ENCODE measurements at regions not wholly inside any gene's neighbourhood (a gene's known extent, or its start where the extent isn't known, plus 50 kb on each side); places are given as distances from the start of the nearest gene placed in this dataset.

DNA sequence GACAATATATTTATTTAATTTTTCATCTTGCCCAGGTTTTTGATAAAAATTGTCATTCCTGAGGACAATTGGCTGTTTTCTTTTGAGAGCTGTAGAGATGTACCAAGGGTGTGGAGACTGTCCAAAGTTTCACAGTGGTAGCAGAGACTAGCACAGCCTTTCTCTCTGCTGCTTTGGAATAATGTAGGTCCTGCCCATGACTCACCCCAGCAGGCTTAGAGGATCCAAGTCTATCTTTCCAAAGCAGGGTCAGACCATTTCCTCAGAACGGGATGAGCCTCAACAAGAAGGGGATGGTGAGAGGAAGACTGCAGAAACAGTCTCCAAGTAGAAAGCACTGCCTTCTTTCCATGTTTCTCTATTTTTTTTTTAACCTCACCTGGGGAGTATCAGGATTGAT lies 131.5 kb upstream of the RPL34 start:
- no peak for TF ChIP-seq EZH2phosphoT487 (IDR thresholded peaks at IDR 0.05; ENCODE audit: low read length)
- TF ChIP-seq, protein P1, sequence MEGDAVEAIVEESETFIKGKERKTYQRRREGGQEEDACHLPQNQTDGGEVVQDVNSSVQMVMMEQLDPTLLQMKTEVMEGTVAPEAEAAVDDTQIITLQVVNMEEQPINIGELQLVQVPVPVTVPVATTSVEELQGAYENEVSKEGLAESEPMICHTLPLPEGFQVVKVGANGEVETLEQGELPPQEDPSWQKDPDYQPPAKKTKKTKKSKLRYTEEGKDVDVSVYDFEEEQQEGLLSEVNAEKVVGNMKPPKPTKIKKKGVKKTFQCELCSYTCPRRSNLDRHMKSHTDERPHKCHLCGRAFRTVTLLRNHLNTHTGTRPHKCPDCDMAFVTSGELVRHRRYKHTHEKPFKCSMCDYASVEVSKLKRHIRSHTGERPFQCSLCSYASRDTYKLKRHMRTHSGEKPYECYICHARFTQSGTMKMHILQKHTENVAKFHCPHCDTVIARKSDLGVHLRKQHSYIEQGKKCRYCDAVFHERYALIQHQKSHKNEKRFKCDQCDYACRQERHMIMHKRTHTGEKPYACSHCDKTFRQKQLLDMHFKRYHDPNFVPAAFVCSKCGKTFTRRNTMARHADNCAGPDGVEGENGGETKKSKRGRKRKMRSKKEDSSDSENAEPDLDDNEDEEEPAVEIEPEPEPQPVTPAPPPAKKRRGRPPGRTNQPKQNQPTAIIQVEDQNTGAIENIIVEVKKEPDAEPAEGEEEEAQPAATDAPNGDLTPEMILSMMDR (IDR thresholded peaks at IDR 0.05; ENCODE audit: low read length): no peak

Data from MM.1S (cell line).